AG08395 (cell line): ENCODE measurements at regions not wholly inside any gene's neighbourhood (a gene's known extent, or its start where the extent isn't known, plus 50 kb on each side); places are given as distances from the start of the nearest gene placed in this dataset.

Source experiments
- DNase-seq: peaks from one replicate; pipeline ENCODE4 v3.0.0; 2012; ENCODE audit warnings: mixed read lengths, low spot score

GRCh38 chr12:39240587-39240986 lies 202.3 kb downstream of the KIF21A start:
- DNase-seq = no peak

- DNase-seq = no peak
Observed at GRCh38 chr12:39239490-39240486, 203.1 kb downstream of the KIF21A start.

- DNase-seq = no peak
Observed at GRCh38 chr12:39237004-39237403, 205.9 kb downstream of the KIF21A start.

GRCh38 chr12:39235990-39236767 lies 206.7 kb downstream of the KIF21A start:
- no peak for DNase-seq

GRCh38 chr12:39230086-39230485 lies 212.8 kb downstream of the KIF21A start:
- DNase-seq = no peak

GRCh38 chr12:39227218-39227617 lies 215.7 kb downstream of the KIF21A start:
- DNase-seq = no peak

- no peak for DNase-seq
Observed at GRCh38 chr12:39224971-39225370, 217.9 kb downstream of the KIF21A start.

GRCh38 chr12:39205969-39206368 lies 237.0 kb downstream of the KIF21A start:
- no peak for DNase-seq

- DNase-seq = no peak
Observed at GRCh38 chr12:39199351-39199750, 243.6 kb downstream of the KIF21A start.

GRCh38 chr12:39188689-39189088 lies 254.2 kb downstream of the KIF21A start:
- no peak for DNase-seq

- DNase-seq = no peak
Observed at GRCh38 chr12:39186744-39187143, 256.2 kb downstream of the KIF21A start.

- no peak for DNase-seq
Observed at GRCh38 chr12:39178837-39179236, 264.1 kb downstream of the KIF21A start.

- DNase-seq = no peak
Observed at GRCh38 chr12:39176356-39176755, 266.6 kb downstream of the KIF21A start.

- no peak for DNase-seq
Observed at GRCh38 chr12:39173726-39174125, 268.3 kb upstream of the CPNE8 start.

- DNase-seq = no peak
Observed at GRCh38 chr12:39165338-39165737, 259.9 kb upstream of the CPNE8 start.

- no peak for DNase-seq
Observed at GRCh38 chr12:39161465-39162085, 256.2 kb upstream of the CPNE8 start.

GRCh38 chr12:39157696-39158342 lies 252.4 kb upstream of the CPNE8 start:
- DNase-seq = no peak

GRCh38 chr12:39145175-39145999 lies 240.0 kb upstream of the CPNE8 start:
- peak; percentile 17 for DNase-seq

- no peak for DNase-seq
Observed at GRCh38 chr12:39144613-39145061, 239.2 kb upstream of the CPNE8 start.

- no peak for DNase-seq
Observed at GRCh38 chr12:39138268-39138667, 232.9 kb upstream of the CPNE8 start.

GRCh38 chr12:39127401-39127800 lies 222.0 kb upstream of the CPNE8 start:
- DNase-seq = peak; percentile 7
